ENCODE measurements at regions not wholly inside any gene's neighbourhood (a gene's known extent, or its start where the extent isn't known, plus 50 kb on each side); places are given as distances from the start of the nearest gene placed in this dataset.
"Not testable (repeated sequence)": the region's sequence is repeated elsewhere in the genome, so short reads cannot be mapped to it uniquely, and the experiment has no call there.

DNA sequence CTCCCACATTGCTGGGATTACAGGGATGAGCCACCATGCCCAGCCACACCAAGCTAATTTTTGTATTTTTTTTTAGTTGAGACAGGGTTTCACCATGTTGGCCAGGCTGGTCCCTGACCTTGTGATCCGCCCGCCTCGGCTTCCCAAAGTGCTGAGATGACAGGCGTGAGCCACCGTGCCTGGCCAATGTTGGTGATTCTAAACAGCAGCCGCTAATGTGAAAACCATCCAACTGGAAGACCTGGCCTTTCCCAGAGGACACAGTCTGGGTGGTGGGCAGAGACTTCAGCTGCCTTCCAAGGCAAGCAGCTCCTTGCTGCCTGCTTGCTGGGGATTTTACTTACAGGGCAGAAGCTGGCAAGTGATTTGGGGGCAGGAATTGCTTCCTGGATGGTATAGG is 207.1 kb downstream of the GOLGA6L6 start:
- WGBS (ENCODE audit: missing lambda C conversion rate) = 72% methylated on average over 6 of the region's 6 CpGs
- H3K4me1 ChIP-seq; H3K4me3 ChIP-seq; H3K4me2 ChIP-seq; H3K9me3 ChIP-seq; DNase-seq (ENCODE audit: low read depth in 1 of 2, low spot score in 1 of 2); ATAC-seq; CTCF ChIA-PET; FAIRE-seq; POLR2A ChIA-PET; H3K27ac ChIP-seq: not testable (repeated sequence)

DNA sequence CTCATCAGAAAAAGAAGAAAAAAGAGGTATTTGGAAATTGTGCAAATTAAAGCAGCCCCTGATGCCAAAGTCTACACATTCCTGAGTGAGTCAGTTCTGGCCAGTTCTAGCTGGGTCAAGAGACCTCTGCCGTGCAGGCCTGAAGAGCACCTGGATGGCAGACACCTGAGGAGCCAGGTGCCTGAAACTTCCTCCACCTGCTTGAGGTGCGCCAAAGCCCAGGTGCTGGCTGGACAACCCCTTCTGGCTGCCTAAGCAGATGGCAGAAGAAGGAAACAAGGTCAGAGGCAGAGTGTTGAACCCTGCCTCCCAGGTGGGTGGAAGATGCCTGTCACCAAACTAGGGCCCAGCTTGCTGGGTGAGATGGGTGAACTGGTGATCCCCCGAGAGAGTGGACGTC is 215.8 kb downstream of the GOLGA6L6 start:
- DNase-seq (ENCODE audit: low read depth in 1 of 2, low spot score in 1 of 2) = not testable (repeated sequence)

DNA sequence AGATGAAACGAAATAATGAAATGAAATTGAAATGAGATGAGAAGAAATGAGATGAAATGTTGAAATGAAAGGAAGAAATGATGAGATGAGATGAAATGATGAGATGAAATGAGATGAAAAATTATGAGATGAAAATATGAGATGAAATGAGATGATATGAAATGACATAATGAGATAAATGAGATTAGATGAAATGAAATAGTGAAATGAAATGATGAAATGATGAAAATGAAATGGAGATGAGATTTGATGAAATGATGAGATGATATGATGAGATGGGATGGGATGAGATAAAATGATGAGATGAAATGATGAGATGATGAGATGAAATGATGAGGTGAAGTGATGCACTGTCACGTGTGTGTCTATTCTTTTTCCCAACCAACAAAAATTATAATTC is 224.5 kb downstream of the GOLGA6L6 start:
- H3K4me3 ChIP-seq; ATAC-seq; H3K27ac ChIP-seq; H3K4me1 ChIP-seq; FAIRE-seq; H3K4me2 ChIP-seq; DNase-seq (ENCODE audit: low read depth in 1 of 2, low spot score in 1 of 2); POLR2A ChIA-PET; H3K9me3 ChIP-seq; CTCF ChIA-PET: not testable (repeated sequence)
- 3% methylated on average over 2 of the region's 2 CpGs for WGBS (ENCODE audit: missing lambda C conversion rate)

More for the DNA sequence above, 215.8 kb downstream of the GOLGA6L6 start:
- 5% methylated on average over 3 of the region's 4 CpGs for WGBS (ENCODE audit: missing lambda C conversion rate)
- H3K9me3 ChIP-seq, H3K4me2 ChIP-seq, POLR2A ChIA-PET, H3K27ac ChIP-seq, H3K4me1 ChIP-seq, ATAC-seq, FAIRE-seq, H3K4me3 ChIP-seq, CTCF ChIA-PET: not testable (repeated sequence)

DNA sequence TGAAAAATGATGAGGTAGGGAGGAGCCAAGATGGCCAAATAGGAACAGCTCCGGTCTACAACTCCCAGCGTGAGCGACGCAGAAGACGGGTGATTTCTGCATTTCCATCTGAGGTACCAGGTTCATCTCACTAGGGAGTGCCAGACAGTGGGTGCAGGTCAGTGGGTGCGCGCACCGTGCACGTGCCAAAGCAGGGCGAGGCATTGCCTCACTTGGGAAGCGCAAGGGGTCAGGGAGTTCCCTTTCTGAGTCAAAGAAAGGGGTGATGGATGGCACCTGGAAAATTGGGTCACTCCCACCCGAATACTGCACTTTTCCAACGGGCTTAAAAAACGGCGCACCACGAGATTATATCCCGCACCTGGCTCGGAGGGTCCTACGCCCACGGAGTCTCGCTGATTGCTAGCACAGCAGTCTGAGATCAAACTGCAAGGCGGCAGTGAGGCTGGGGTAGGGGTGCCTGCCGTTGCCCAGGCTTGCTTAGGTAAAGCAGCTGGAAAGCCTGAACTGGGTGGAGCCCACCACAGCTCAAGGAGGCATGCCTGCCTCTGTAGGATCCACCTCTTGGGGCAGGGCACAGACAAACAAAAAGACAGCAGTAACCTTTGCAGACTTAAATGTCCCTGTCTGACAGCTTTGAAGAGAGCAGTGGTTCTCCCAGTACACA is 230.5 kb downstream of the GOLGA6L6 start:
- POLR2A ChIA-PET; CTCF ChIA-PET; H3K27ac ChIP-seq; H3K9me3 ChIP-seq; H3K4me2 ChIP-seq; H3K4me3 ChIP-seq; H3K4me1 ChIP-seq; FAIRE-seq; ATAC-seq; DNase-seq (ENCODE audit: low read depth in 1 of 2, low spot score in 1 of 2): not testable (repeated sequence)
- 37% methylated on average over 23 of the region's 23 CpGs for WGBS (ENCODE audit: missing lambda C conversion rate)

DNA sequence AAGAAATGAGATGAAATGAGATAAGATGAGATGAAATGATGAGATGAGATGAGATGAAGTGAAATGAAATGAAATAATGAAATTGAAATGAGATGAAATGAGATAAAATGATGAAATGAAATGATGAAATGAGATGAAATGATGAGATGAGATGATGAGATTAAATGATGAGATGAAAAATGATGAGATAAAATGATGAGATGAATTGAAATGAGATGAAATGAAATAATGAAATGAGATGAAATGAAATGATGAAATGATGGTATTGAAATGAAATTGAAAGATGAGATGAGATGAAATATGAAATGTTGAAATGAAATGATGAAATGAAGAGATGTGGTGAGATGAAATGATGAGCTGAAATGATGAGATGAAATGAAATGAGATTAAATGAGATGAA is 231.0 kb downstream of the GOLGA6L6 start:
- no peak for DNase-seq (ENCODE audit: low read depth in 1 of 2, low spot score in 1 of 2)
- FAIRE-seq = no peak
- TF ChIP-seq JUN (IDR thresholded peaks at IDR 0.05) (no peak), FOSB (CRISPR knock-in tag; IDR thresholded peaks at IDR 0.05) (no peak)
- TF ChIP-seq, protein P1, sequence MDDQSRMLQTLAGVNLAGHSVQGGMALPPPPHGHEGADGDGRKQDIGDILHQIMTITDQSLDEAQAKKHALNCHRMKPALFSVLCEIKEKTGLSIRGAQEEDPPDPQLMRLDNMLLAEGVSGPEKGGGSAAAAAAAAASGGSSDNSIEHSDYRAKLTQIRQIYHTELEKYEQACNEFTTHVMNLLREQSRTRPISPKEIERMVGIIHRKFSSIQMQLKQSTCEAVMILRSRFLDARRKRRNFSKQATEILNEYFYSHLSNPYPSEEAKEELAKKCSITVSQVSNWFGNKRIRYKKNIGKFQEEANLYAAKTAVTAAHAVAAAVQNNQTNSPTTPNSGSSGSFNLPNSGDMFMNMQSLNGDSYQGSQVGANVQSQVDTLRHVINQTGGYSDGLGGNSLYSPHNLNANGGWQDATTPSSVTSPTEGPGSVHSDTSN (IDR thresholded peaks at IDR 0.05) = no peak
- TF ChIP-seq, protein P2, sequence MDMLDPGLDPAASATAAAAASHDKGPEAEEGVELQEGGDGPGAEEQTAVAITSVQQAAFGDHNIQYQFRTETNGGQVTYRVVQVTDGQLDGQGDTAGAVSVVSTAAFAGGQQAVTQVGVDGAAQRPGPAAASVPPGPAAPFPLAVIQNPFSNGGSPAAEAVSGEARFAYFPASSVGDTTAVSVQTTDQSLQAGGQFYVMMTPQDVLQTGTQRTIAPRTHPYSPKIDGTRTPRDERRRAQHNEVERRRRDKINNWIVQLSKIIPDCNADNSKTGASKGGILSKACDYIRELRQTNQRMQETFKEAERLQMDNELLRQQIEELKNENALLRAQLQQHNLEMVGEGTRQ (IDR thresholded peaks at IDR 0.05) = 0 out of 2 replicates have a peak, but pooled peaks have one; percentile 16
- TF ChIP-seq, protein P3, sequence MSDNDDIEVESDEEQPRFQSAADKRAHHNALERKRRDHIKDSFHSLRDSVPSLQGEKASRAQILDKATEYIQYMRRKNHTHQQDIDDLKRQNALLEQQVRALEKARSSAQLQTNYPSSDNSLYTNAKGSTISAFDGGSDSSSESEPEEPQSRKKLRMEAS (IDR thresholded peaks at IDR 0.05) = no peak
- H3K27ac ChIP-seq = no peak overlapping the region
- ChIA-PET POLR2A (no interaction called here), CTCF (interaction anchor here (0.6 kb wide), 1 partner anchor 37 kb away, joined by 3 read pairs; no protein-coding TSS in a partner anchor)
- H3K4me2 ChIP-seq = no peak overlapping the region
- H3K9me3 ChIP-seq = peaks cover 8% of the 10 kb centered on the region
- ATAC-seq = no peak
- H3K4me3 ChIP-seq = no peak overlapping the region
- H3K4me1 ChIP-seq = no peaks in the 10 kb centered on the region

DNA sequence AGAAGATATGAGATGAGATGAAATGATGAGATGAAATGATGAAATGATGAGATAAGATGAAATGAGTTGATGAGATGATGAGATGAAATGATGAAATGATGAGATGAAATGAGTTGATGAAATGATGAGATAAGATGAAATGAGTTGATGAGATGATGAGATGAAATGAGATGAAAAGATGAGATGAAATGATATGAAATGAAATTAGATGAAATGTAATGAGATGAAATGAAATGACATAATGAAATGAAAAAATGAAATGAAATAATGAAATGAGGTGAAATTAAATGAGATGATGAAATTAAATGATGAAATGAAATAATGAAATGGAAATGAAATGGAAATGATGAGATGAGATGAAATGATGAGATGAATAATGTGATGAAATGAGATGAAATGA is 231.6 kb downstream of the GOLGA6L6 start:
- H3K4me3 ChIP-seq; H3K27ac ChIP-seq; ATAC-seq; H3K9me3 ChIP-seq; DNase-seq (ENCODE audit: low read depth in 1 of 2, low spot score in 1 of 2); H3K4me2 ChIP-seq; POLR2A ChIA-PET; FAIRE-seq; H3K4me1 ChIP-seq: not testable (repeated sequence)
- CTCF ChIA-PET = interaction anchor here (0.6 kb wide), 1 partner anchor 38 kb away, joined by 3 read pairs; no protein-coding TSS in a partner anchor

DNA sequence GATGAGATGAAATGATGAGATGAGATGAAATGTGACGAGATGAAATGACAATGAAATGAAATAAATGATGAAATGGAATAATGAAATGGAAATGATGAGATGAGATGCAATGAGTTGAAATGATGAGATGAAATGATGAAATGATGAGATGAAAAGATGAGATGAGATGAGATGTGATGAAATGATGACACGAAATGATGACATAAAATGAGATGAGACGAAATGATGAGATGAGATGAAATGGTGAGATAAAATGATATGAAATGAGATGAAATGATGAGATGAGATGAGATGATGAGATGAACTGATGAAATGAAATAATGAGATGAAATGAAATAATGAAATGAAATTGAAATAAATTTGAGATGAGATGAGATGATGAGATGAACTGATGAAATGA is 232.2 kb downstream of the GOLGA6L6 start:
- H3K4me3 ChIP-seq; DNase-seq (ENCODE audit: low read depth in 1 of 2, low spot score in 1 of 2); ATAC-seq; H3K27ac ChIP-seq; FAIRE-seq; H3K4me1 ChIP-seq; H3K4me2 ChIP-seq; CTCF ChIA-PET; POLR2A ChIA-PET: not testable (repeated sequence)
- H3K9me3 ChIP-seq = peaks cover 15% of the 10 kb centered on the region
- WGBS (ENCODE audit: missing lambda C conversion rate) = 1% methylated on average over 3 of the region's 3 CpGs

DNA sequence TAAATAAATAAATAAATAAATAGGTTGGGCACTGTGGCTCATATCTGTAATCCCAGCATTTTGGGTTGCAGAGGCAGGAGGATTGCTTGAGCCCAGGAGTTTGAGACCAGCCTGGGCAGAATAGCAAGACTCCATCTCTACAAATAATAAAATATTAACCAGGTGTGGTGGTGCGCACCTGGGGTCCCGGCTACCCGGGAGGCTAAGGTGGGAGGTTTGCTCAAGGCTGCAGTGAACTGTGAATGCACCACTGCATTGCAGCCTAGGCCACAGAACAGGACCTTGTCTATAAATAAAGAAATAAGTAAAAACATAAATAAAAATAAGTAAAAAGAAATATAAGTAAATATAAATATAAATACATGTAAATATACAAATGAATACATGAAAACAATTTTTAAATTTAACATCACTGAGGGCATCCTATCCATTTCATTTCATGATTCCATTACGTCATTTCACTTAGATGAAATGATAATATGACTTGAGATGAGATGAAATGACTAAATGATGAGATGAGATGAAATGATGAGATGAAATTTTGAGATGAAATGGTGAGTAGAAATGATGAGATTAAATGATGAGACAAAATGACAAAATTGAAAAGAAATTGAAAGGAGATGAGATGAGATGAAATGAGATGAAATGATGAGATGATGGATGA is 233.4 kb downstream of the GOLGA6L6 start:
- H3K9me3 ChIP-seq = peaks cover 17% of the 10 kb centered on the region
- ATAC-seq; H3K4me2 ChIP-seq; FAIRE-seq; CTCF ChIA-PET; H3K4me1 ChIP-seq; H3K4me3 ChIP-seq; POLR2A ChIA-PET; H3K27ac ChIP-seq; DNase-seq (ENCODE audit: low read depth in 1 of 2, low spot score in 1 of 2): not testable (repeated sequence)
- 22% methylated on average over 4 of the region's 4 CpGs for WGBS (ENCODE audit: missing lambda C conversion rate)

DNA sequence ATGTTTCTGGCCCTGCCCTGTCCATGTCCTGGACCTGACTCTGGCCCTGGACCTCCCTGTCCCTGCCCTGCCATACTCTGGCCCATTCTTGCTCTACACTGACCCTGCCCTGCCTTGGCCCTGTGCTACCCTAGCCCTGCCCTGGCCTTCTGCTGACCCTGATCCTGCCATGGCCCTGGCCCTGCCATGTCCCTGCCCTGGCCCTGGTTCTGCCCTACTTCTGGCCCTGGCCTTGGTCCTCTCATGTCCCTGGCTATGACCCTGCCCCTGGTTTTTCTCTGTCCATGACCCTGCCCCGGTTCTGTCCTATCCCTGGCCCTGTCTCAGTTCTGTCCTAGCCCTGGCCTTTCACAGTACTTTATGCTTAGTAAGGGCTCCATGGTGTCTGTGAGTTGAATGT is 234.5 kb downstream of the GOLGA6L6 start:
- FAIRE-seq; POLR2A ChIA-PET; DNase-seq (ENCODE audit: low read depth in 1 of 2, low spot score in 1 of 2); CTCF ChIA-PET; H3K4me2 ChIP-seq; H3K27ac ChIP-seq; H3K4me1 ChIP-seq; ATAC-seq; H3K4me3 ChIP-seq: not testable (repeated sequence)
- 0% methylated on average over 1 of the region's 1 CpG for WGBS (ENCODE audit: missing lambda C conversion rate)
- H3K9me3 ChIP-seq = peaks cover 18% of the 10 kb centered on the region

DNA sequence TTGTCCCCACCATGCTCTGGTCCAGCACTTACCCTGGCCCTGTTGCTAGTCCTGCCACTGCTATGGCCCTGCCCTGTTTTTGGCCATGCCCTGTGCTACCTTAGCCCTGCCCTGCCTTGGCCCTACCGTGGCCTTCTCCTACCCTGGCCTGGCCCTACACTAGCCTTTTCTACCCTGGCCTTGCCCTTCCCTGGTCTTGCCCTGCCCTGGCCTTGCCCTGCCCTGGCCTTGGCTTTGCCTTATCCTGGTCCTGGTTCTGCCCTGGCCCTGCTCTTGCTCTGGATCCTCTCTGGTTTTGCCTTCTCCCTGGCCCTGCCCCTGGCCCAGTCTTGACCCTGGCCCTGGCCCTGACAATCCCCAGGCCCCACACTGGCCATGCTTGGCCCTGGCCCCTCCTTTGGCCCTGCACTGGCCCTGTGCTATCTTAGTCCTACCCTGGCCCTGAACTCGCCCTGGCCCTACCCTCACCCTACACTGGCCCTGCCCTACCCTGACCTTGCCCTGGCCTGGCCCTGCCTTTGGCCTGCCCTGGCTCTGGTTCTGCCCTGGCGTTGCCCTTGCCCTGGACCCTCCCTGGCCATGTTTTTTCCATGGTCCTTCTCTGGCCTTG is 235.0 kb downstream of the GOLGA6L6 start:
- H3K4me2 ChIP-seq; POLR2A ChIA-PET; H3K27ac ChIP-seq; H3K4me1 ChIP-seq; DNase-seq (ENCODE audit: low read depth in 1 of 2, low spot score in 1 of 2); H3K4me3 ChIP-seq; FAIRE-seq; ATAC-seq; CTCF ChIA-PET: not testable (repeated sequence)
- 2% methylated on average over 3 of the region's 3 CpGs for WGBS (ENCODE audit: missing lambda C conversion rate)
- peaks cover 18% of the 10 kb centered on the region for H3K9me3 ChIP-seq

Measured in A549 (cell line).